ENCODE measurements at regions not wholly inside any gene's neighbourhood (a gene's known extent, or its start where the extent isn't known, plus 50 kb on each side); places are given as distances from the start of the nearest gene placed in this dataset.
A peak's percentile ranks its signal among the peaks of the same experiment; 100 is the strongest.

- TF ChIP-seq CTCF (IDR thresholded peaks at IDR 0.05) (peak; percentile 81), ZFX (IDR thresholded peaks at IDR 0.05; ENCODE audit: borderline replicate concordance) (no peak)
Measured at GRCh38 chr5:92518318-92518904, 1062.6 kb downstream of the NR2F1-AS1 start.
